Retinal pigment epithelial cell (primary cell): ENCODE measurements at regions not wholly inside any gene's neighbourhood (a gene's known extent, or its start where the extent isn't known, plus 50 kb on each side); places are given as distances from the start of the nearest gene placed in this dataset.

Source experiments
- DNase-seq: peaks from one replicate; pipeline ENCODE4 v3.0.0-alpha.2; 2010; ENCODE audit warnings: low read depth
- H3K4me3 ChIP-seq: 2 replicates; pipeline ENCODE4 v1.5.1; 2011; ENCODE audit warnings: mild to moderate bottlenecking, low read length, control low read depth, moderate library complexity
- CTCF ChIP-seq: conservative IDR thresholded peaks from 2 replicates; pipeline ENCODE4 v1.5.1; 2011; ENCODE audit warnings: low read depth, low read length, control low read depth, inconsistent platforms

- no peak for DNase-seq
- no peak for TF ChIP-seq CTCF
- H3K4me3 ChIP-seq = no peak overlapping the region
These were observed 288.2 kb downstream of the PTPRU start for GRCh38 chr1:29524285-29525065.

GRCh38 chr1:29523576-29523975 is 287.3 kb downstream of the PTPRU start:
- no peak for DNase-seq
- H3K4me3 ChIP-seq = no peak overlapping the region
- TF ChIP-seq CTCF = no peak

GRCh38 chr1:29523136-29523535 is 286.8 kb downstream of the PTPRU start:
- no peak for DNase-seq
- no peak for TF ChIP-seq CTCF
- H3K4me3 ChIP-seq = no peak overlapping the region

- TF ChIP-seq CTCF = no peak
- no peak overlapping the region for H3K4me3 ChIP-seq
- DNase-seq = no peak
These were observed 285.7 kb downstream of the PTPRU start for GRCh38 chr1:29521811-29522580.

GRCh38 chr1:29521438-29521715 is 285.1 kb downstream of the PTPRU start:
- no peak for DNase-seq
- TF ChIP-seq CTCF = no peak
- no peak overlapping the region for H3K4me3 ChIP-seq

GRCh38 chr1:29520571-29521437 is 284.5 kb downstream of the PTPRU start:
- no peak for TF ChIP-seq CTCF
- no peak overlapping the region for H3K4me3 ChIP-seq
- no peak for DNase-seq
